ENCODE measurements at regions not wholly inside any gene's neighbourhood (a gene's known extent, or its start where the extent isn't known, plus 50 kb on each side); places are given as distances from the start of the nearest gene placed in this dataset.
"Not testable (repeated sequence)": the region's sequence is repeated elsewhere in the genome, so short reads cannot be mapped to it uniquely, and the experiment has no call there.

GRCh38 chr21:6500681-6501080 is 4020.7 kb upstream of the TPTE start:
- no CpG with 5 or more reads among the region's 7 CpGs for WGBS
- H3K4me3 ChIP-seq (ENCODE audit: insufficient read depth in 1 of 2, low read depth in 1 of 2, low read length in 2 of 2); H3K9ac ChIP-seq (ENCODE audit: low read length); H2AFZ ChIP-seq (ENCODE audit: low read depth, low read length); H3K9me3 ChIP-seq (ENCODE audit: control insufficient read depth, low read length); H4K91ac ChIP-seq (ENCODE audit: low read length); H2BK15ac ChIP-seq (ENCODE audit: low read depth, poor library complexity, severe bottlenecking); H3K23ac ChIP-seq (ENCODE audit: low read length in 2 of 2); H3K36me3 ChIP-seq (ENCODE audit: control insufficient read depth in 1 of 2, insufficient read depth in 2 of 2, low read depth in 1 of 2, low read length in 2 of 2); H3K4ac ChIP-seq (ENCODE audit: low read depth in 1 of 2, low read length in 2 of 2); H3K18ac ChIP-seq (ENCODE audit: low read depth in 1 of 2, low read length in 2 of 2); H2AK5ac ChIP-seq (ENCODE audit: low read length, severe bottlenecking); H2BK120ac ChIP-seq (ENCODE audit: low read depth, low read length); H3K27ac ChIP-seq (ENCODE audit: low read length, poor library complexity, severe bottlenecking); DNase-seq; H2BK5ac ChIP-seq (ENCODE audit: low read depth, low read length, poor library complexity, severe bottlenecking); H4K8ac ChIP-seq (ENCODE audit: low read length); H3K79me1 ChIP-seq (replicated peaks; ENCODE audit: low read length, poor library complexity, severe bottlenecking); H2BK12ac ChIP-seq (ENCODE audit: low read length in 2 of 2); H3K4me2 ChIP-seq (ENCODE audit: low read length, poor library complexity, severe bottlenecking); H3K14ac ChIP-seq (ENCODE audit: low read length in 2 of 2); H3K27me3 ChIP-seq (ENCODE audit: control insufficient read depth in 1 of 2, insufficient read depth in 1 of 2, low read length in 2 of 2); H3K4me1 ChIP-seq (ENCODE audit: control insufficient read depth, insufficient read depth, low read depth, low read length): not testable (repeated sequence)

DNA sequence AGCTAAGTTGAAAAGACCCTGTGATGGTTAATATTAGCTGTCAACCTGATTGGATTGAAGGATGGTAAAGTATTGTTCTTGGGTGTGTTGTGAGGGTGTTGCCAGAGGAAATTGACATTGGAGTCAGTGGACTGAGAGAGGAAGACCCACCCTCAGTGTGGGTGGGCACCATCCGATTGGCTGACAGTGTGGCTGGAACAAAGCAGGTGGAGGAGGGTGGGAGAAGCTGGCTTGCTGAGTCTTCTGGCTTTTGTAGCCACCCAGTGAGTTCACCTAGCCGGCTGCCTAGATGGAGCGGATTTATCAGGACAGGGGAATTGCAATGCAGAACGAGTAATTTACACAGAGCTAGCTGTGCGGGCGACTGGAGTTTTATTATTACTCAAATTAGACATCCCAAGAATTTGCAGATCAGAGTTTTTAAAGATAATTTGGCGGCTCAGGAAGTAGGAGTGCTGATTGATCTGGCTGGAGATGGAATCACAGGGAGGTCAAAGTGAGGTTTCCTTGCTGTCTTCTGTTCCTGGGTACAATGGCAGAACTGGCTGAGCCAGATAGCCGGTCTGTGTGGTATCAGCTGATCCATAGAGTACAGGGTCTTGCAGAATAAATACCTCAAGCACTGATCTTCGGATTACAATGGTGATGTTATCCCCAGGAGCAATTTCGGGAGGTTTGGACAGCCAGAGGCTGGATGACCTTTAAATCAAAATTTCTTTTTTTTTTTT is 4015.1 kb upstream of the TPTE start:
- H3K9me3 ChIP-seq (ENCODE audit: control insufficient read depth, low read length); H3K27me3 ChIP-seq (ENCODE audit: control insufficient read depth in 1 of 2, insufficient read depth in 1 of 2, low read length in 2 of 2); H3K36me3 ChIP-seq (ENCODE audit: control insufficient read depth in 1 of 2, insufficient read depth in 2 of 2, low read depth in 1 of 2, low read length in 2 of 2); H3K9ac ChIP-seq (ENCODE audit: low read length); H2BK12ac ChIP-seq (ENCODE audit: low read length in 2 of 2); H3K4ac ChIP-seq (ENCODE audit: low read depth in 1 of 2, low read length in 2 of 2); H2AFZ ChIP-seq (ENCODE audit: low read depth, low read length); H2BK15ac ChIP-seq (ENCODE audit: low read depth, poor library complexity, severe bottlenecking); H4K91ac ChIP-seq (ENCODE audit: low read length); H2BK120ac ChIP-seq (ENCODE audit: low read depth, low read length); H4K8ac ChIP-seq (ENCODE audit: low read length); DNase-seq; H2BK5ac ChIP-seq (ENCODE audit: low read depth, low read length, poor library complexity, severe bottlenecking); H3K18ac ChIP-seq (ENCODE audit: low read depth in 1 of 2, low read length in 2 of 2); H2AK5ac ChIP-seq (ENCODE audit: low read length, severe bottlenecking); H3K4me2 ChIP-seq (ENCODE audit: low read length, poor library complexity, severe bottlenecking); H3K27ac ChIP-seq (ENCODE audit: low read length, poor library complexity, severe bottlenecking); H3K23ac ChIP-seq (ENCODE audit: low read length in 2 of 2); H3K79me1 ChIP-seq (replicated peaks; ENCODE audit: low read length, poor library complexity, severe bottlenecking); H3K14ac ChIP-seq (ENCODE audit: low read length in 2 of 2); H3K4me1 ChIP-seq (ENCODE audit: control insufficient read depth, insufficient read depth, low read depth, low read length); H3K4me3 ChIP-seq (ENCODE audit: insufficient read depth in 1 of 2, low read depth in 1 of 2, low read length in 2 of 2): not testable (repeated sequence)
- no CpG with 5 or more reads among the region's 10 CpGs for WGBS

GRCh38 chr21:6507632-6508031 is 4013.8 kb upstream of the TPTE start:
- not testable (repeated sequence) for H3K4me3 ChIP-seq (ENCODE audit: insufficient read depth in 1 of 2, low read depth in 1 of 2, low read length in 2 of 2); H3K27me3 ChIP-seq (ENCODE audit: control insufficient read depth in 1 of 2, insufficient read depth in 1 of 2, low read length in 2 of 2); H3K79me1 ChIP-seq (replicated peaks; ENCODE audit: low read length, poor library complexity, severe bottlenecking); H2AK5ac ChIP-seq (ENCODE audit: low read length, severe bottlenecking); H3K4me2 ChIP-seq (ENCODE audit: low read length, poor library complexity, severe bottlenecking); H4K91ac ChIP-seq (ENCODE audit: low read length); H3K27ac ChIP-seq (ENCODE audit: low read length, poor library complexity, severe bottlenecking); H3K23ac ChIP-seq (ENCODE audit: low read length in 2 of 2); H3K9me3 ChIP-seq (ENCODE audit: control insufficient read depth, low read length); H3K36me3 ChIP-seq (ENCODE audit: control insufficient read depth in 1 of 2, insufficient read depth in 2 of 2, low read depth in 1 of 2, low read length in 2 of 2); H3K9ac ChIP-seq (ENCODE audit: low read length); H2AFZ ChIP-seq (ENCODE audit: low read depth, low read length); H4K8ac ChIP-seq (ENCODE audit: low read length); H2BK120ac ChIP-seq (ENCODE audit: low read depth, low read length); DNase-seq; H3K14ac ChIP-seq (ENCODE audit: low read length in 2 of 2); H2BK12ac ChIP-seq (ENCODE audit: low read length in 2 of 2); H3K4ac ChIP-seq (ENCODE audit: low read depth in 1 of 2, low read length in 2 of 2); H3K4me1 ChIP-seq (ENCODE audit: control insufficient read depth, insufficient read depth, low read depth, low read length); H2BK5ac ChIP-seq (ENCODE audit: low read depth, low read length, poor library complexity, severe bottlenecking); H2BK15ac ChIP-seq (ENCODE audit: low read depth, poor library complexity, severe bottlenecking); H3K18ac ChIP-seq (ENCODE audit: low read depth in 1 of 2, low read length in 2 of 2)
- WGBS, result no CpG with 5 or more reads among the region's 4 CpGs

GRCh38 chr21:6521777-6522176 is 3999.6 kb upstream of the TPTE start:
- H3K4me1 ChIP-seq (ENCODE audit: control insufficient read depth, insufficient read depth, low read depth, low read length); H4K91ac ChIP-seq (ENCODE audit: low read length); H3K4me2 ChIP-seq (ENCODE audit: low read length, poor library complexity, severe bottlenecking); H3K9me3 ChIP-seq (ENCODE audit: control insufficient read depth, low read length); H3K9ac ChIP-seq (ENCODE audit: low read length); H2AFZ ChIP-seq (ENCODE audit: low read depth, low read length); H4K8ac ChIP-seq (ENCODE audit: low read length); H2BK5ac ChIP-seq (ENCODE audit: low read depth, low read length, poor library complexity, severe bottlenecking); H2BK12ac ChIP-seq (ENCODE audit: low read length in 2 of 2); H3K4me3 ChIP-seq (ENCODE audit: insufficient read depth in 1 of 2, low read depth in 1 of 2, low read length in 2 of 2); H3K79me1 ChIP-seq (replicated peaks; ENCODE audit: low read length, poor library complexity, severe bottlenecking); H2BK120ac ChIP-seq (ENCODE audit: low read depth, low read length); H2AK5ac ChIP-seq (ENCODE audit: low read length, severe bottlenecking); DNase-seq; H3K27me3 ChIP-seq (ENCODE audit: control insufficient read depth in 1 of 2, insufficient read depth in 1 of 2, low read length in 2 of 2); H3K27ac ChIP-seq (ENCODE audit: low read length, poor library complexity, severe bottlenecking); H3K23ac ChIP-seq (ENCODE audit: low read length in 2 of 2); H3K36me3 ChIP-seq (ENCODE audit: control insufficient read depth in 1 of 2, insufficient read depth in 2 of 2, low read depth in 1 of 2, low read length in 2 of 2); H3K4ac ChIP-seq (ENCODE audit: low read depth in 1 of 2, low read length in 2 of 2); H3K18ac ChIP-seq (ENCODE audit: low read depth in 1 of 2, low read length in 2 of 2); H2BK15ac ChIP-seq (ENCODE audit: low read depth, poor library complexity, severe bottlenecking); H3K14ac ChIP-seq (ENCODE audit: low read length in 2 of 2): not testable (repeated sequence)
- WGBS, result no CpG with 5 or more reads among the region's 7 CpGs

Data from mesenchymal stem cell (in vitro differentiated cells and primary cell).